ENCODE measurements at regions not wholly inside any gene's neighbourhood (a gene's known extent, or its start where the extent isn't known, plus 50 kb on each side); places are given as distances from the start of the nearest gene placed in this dataset.

GRCh38 chr1:226804907-226805759 lies 65.3 kb upstream of the PSEN2 start (continued):
- TF ChIP-seq ATF3 (IDR thresholded peaks at IDR 0.05) (no peak), HNF4A (conservative IDR thresholded peaks at IDR 0.05) (no peak), CTCF (IDR thresholded peaks at IDR 0.05; ENCODE audit: low read depth, low read length, missing input control) (no peak), MAX (IDR thresholded peaks at IDR 0.05) (no peak)

- Histone ChIP-seq H3K9ac (ENCODE audit: low read depth in 1 of 2, low read length in 2 of 2) (no peak overlapping the region), H3K9me3 (ENCODE audit: control insufficient read depth in 4 of 4, low read length in 3 of 4) (no peaks in the 10 kb centered on the region), H3K4me1 (ENCODE audit: control insufficient read depth in 4 of 4, insufficient read depth in 4 of 4, low read length in 3 of 4) (no peaks in the 10 kb centered on the region), H3K4me3 (ENCODE audit: low read depth in 1 of 3, low read length in 3 of 3) (no peak overlapping the region), H3K27ac (ENCODE audit: low read depth in 1 of 2, low read length in 2 of 2) (no peak overlapping the region), H3K27me3 (ENCODE audit: control insufficient read depth in 4 of 4, insufficient read depth in 4 of 4, low read length in 3 of 4) (no peaks in the 10 kb centered on the region), H3K36me3 (ENCODE audit: control insufficient read depth in 4 of 4, insufficient read depth in 3 of 4, low read depth in 1 of 4, low read length in 3 of 4) (no peaks in the 10 kb centered on the region)
- TF ChIP-seq REST (IDR thresholded peaks at IDR 0.05) (no peak), FOXA1 (IDR thresholded peaks at IDR 0.05) (no peak), TAF1 (conservative IDR thresholded peaks at IDR 0.05) (no peak)
- no peak for DNase-seq (ENCODE audit: low spot score)
- WGBS: 79% methylated on average over 2 of the region's 2 CpGs
These were observed 61.8 kb upstream of the ITPKB start for GRCh38 chr1:226800763-226801380.

GRCh38 chr1:226799634-226800281 lies 60.7 kb upstream of the ITPKB start:
- Histone ChIP-seq H3K9ac (ENCODE audit: low read depth in 1 of 2, low read length in 2 of 2) (no peak overlapping the region), H3K4me1 (ENCODE audit: control insufficient read depth in 4 of 4, insufficient read depth in 4 of 4, low read length in 3 of 4) (no peaks in the 10 kb centered on the region), H3K27me3 (ENCODE audit: control insufficient read depth in 4 of 4, insufficient read depth in 4 of 4, low read length in 3 of 4) (no peaks in the 10 kb centered on the region), H3K27ac (ENCODE audit: low read depth in 1 of 2, low read length in 2 of 2) (no peak overlapping the region), H3K4me3 (ENCODE audit: low read depth in 1 of 3, low read length in 3 of 3) (no peak overlapping the region), H3K36me3 (ENCODE audit: control insufficient read depth in 4 of 4, insufficient read depth in 3 of 4, low read depth in 1 of 4, low read length in 3 of 4) (no peaks in the 10 kb centered on the region), H3K9me3 (ENCODE audit: control insufficient read depth in 4 of 4, low read length in 3 of 4) (no peaks in the 10 kb centered on the region)
- 88% methylated on average over 12 of the region's 12 CpGs for WGBS
- no peak for DNase-seq (ENCODE audit: low spot score)
- no peak for TF ChIP-seq TAF1 (conservative IDR thresholded peaks at IDR 0.05)
- TF ChIP-seq JUND (IDR thresholded peaks at IDR 0.05): no peak
- no peak for TF ChIP-seq RXRA (IDR thresholded peaks at IDR 0.05)
- no peak for TF ChIP-seq ZBTB33 (IDR thresholded peaks at IDR 0.05)
- TF ChIP-seq HNF4G (IDR thresholded peaks at IDR 0.05): no peak
- TF ChIP-seq REST (IDR thresholded peaks at IDR 0.05): no peak
- no peak for TF ChIP-seq NR2F2 (IDR thresholded peaks at IDR 0.05)
- TF ChIP-seq CTCF (IDR thresholded peaks at IDR 0.05; ENCODE audit: low read depth, low read length, missing input control): no peak

Measured in liver (tissue), 8 donors.